Vagina (tissue), 2 donors: ENCODE measurements at regions not wholly inside any gene's neighbourhood (a gene's known extent, or its start where the extent isn't known, plus 50 kb on each side); places are given as distances from the start of the nearest gene placed in this dataset.

Source experiments
- DNase-seq, 2 donors: peaks; one replicate each; pipeline ENCODE4 v3.0.0-alpha.2; 2017; ENCODE audit errors: extremely low spot score in 2 of 2
- H3K27ac ChIP-seq: fragments of 200-600 bp; sonication (generic); one replicate; pipeline ENCODE4 v1.5.1; 2019
- H3K27me3 ChIP-seq: fragments of 200-600 bp; sonication (generic); one replicate; pipeline ENCODE4 v1.5.1; 2019
- H3K36me3 ChIP-seq, 2 donors: fragments of 200-600 bp; sonication (generic); one replicate each; pipeline ENCODE4 v1.5.1; 2017 to 2019
- H3K4me1 ChIP-seq: fragments of 200-600 bp; sonication (generic); one replicate; pipeline ENCODE4 v1.5.1; 2019
- H3K4me3 ChIP-seq, 2 donors: fragments of 200-600 bp; sonication (generic); 1 replicate in 1 of 2; 2 replicates in 1 of 2; pipeline ENCODE4 v1.5.1; 2016 to 2019
- H3K9me3 ChIP-seq: fragments of 200-600 bp; sonication (generic); one replicate; pipeline ENCODE4 v1.5.1; 2019
- POLR2A ChIP-seq, 2 donors: fragments of 450-650 bp; IDR thresholded peaks; one replicate each; pipeline ENCODE4 v1.6.1; 2017; ENCODE audit warnings: antibody characterized with exemption in 2 of 2, mild to moderate bottlenecking in 2 of 2, moderate library complexity in 2 of 2
- POLR2AphosphoS5 ChIP-seq, 2 donors: sonication (generic); formaldehyde crosslinking; IDR thresholded peaks; one replicate each; pipeline ENCODE4 v1.9.0; 2017; ENCODE audit warnings: antibody characterized with exemption in 2 of 2, mild to moderate bottlenecking in 2 of 2, low read depth in 1 of 2; ENCODE audit not compliant: insufficient read depth in 1 of 2
- intact Hi-C: fragments of 100-400 bp; cut with DNase I; formaldehyde crosslinking; loops from one replicate; pipeline ENCODE4 v1.15.1; 2023
- TF ChIP-seq, protein P1 (sequence below), 3 experiments: fragments of 450-650 bp in 2 of 3; fragments of 200-600 bp in 1 of 3; sonication (generic) in 1 of 3; IDR thresholded peaks; one replicate each; pipeline ENCODE4 v1.5.1; 2017 to 2019; ENCODE audit warnings: antibody characterized with exemption in 3 of 3, mild to moderate bottlenecking in 2 of 3, moderate library complexity in 2 of 3

DNA sequence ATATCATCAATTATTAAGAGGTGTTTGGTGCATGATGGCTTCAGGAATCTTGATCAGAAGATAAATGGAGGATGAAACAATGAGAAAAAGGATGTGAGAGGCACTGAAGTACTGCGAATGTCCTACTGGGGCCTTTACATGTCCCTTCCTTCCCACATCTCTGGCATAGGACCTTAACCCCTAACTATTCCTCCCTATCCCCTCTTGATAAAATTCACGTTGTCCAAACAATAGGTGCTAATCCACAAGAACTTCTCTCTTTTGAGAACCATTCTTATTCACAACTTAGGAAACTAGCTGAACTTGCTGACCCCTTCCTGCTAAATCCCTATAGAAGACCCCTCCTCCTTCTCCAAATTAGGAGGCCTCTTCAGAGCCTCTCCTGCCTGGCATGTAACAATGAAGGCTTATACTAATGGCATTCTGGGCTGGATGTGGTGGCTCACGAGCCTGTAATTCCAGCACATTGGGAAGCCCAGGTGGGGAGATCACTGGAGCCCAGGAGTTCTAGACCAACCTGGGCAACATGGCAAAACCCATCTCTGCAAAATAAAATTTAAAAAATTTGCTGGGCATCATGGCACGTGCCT lies 276.5 kb upstream of the SMARCA2 start:
- no peaks in the 10 kb centered on the region for H3K9me3 ChIP-seq
- no peaks in the 10 kb centered on the region for H3K36me3 ChIP-seq
- no peak overlapping the region for H3K4me3 ChIP-seq
- no peak for DNase-seq
- intact Hi-C loops, result no loop called here
- TF ChIP-seq POLR2A (IDR thresholded peaks at IDR 0.05) (no peak), POLR2AphosphoS5 (IDR thresholded peaks at IDR 0.05; ENCODE audit: insufficient read depth in 1 of 2, low read depth in 1 of 2) (no peak)
- TF ChIP-seq, protein P1, sequence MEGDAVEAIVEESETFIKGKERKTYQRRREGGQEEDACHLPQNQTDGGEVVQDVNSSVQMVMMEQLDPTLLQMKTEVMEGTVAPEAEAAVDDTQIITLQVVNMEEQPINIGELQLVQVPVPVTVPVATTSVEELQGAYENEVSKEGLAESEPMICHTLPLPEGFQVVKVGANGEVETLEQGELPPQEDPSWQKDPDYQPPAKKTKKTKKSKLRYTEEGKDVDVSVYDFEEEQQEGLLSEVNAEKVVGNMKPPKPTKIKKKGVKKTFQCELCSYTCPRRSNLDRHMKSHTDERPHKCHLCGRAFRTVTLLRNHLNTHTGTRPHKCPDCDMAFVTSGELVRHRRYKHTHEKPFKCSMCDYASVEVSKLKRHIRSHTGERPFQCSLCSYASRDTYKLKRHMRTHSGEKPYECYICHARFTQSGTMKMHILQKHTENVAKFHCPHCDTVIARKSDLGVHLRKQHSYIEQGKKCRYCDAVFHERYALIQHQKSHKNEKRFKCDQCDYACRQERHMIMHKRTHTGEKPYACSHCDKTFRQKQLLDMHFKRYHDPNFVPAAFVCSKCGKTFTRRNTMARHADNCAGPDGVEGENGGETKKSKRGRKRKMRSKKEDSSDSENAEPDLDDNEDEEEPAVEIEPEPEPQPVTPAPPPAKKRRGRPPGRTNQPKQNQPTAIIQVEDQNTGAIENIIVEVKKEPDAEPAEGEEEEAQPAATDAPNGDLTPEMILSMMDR (IDR thresholded peaks at IDR 0.05), result no peak
- no peaks in the 10 kb centered on the region for H3K4me1 ChIP-seq
- H3K27ac ChIP-seq, result no peak overlapping the region
- no peaks in the 10 kb centered on the region for H3K27me3 ChIP-seq

DNA sequence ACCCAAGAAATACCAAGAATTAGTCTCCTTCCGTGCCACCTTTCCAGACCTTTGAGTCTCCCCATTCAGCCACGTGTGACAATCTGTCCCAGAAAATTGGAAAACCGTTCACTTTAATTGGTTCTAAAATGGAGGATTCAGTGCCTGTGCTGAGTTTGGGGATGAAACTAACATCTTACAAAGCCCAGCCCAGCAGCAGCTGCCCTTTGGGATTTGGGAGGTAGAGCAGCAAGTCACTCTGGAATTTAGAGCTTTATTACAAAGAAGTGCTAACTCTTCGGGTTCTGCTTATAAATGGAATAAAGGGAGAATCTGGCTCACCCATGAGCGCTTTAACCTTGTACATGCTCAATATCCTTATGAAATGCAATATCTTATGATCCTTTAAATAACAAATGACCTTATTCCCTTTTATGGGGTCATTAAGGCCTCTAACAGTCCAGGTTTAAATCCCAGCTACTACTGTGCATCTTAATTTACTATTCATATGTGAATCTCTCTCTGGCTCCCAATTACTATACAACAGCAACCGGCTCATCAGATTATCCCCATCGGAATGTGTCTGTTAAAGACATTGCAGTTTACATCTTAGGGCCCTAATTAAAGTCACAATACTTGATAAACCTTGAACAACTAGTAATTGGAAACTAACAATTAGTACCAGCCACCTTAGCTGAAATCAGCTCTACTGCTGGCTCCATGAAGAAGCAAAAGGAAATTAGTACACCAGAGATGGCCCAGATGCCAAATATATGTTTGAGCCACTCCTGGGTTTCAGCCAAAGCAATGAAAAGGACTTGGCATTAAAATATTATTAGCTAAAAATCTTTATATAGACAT lies 271.8 kb upstream of the SMARCA2 start:
- TF ChIP-seq POLR2A (IDR thresholded peaks at IDR 0.05), result no peak
- TF ChIP-seq, protein P1 (IDR thresholded peaks at IDR 0.05), result no peak
- no peak for TF ChIP-seq POLR2AphosphoS5 (IDR thresholded peaks at IDR 0.05; ENCODE audit: insufficient read depth in 1 of 2, low read depth in 1 of 2)
- Histone ChIP-seq H3K9me3 (no peaks in the 10 kb centered on the region), H3K4me1 (no peaks in the 10 kb centered on the region), H3K27me3 (no peaks in the 10 kb centered on the region), H3K36me3 (no peaks in the 10 kb centered on the region), H3K27ac (no peak overlapping the region), H3K4me3 (no peak overlapping the region)
- intact Hi-C loops, result no loop called here
- DNase-seq, result no peak

DNA sequence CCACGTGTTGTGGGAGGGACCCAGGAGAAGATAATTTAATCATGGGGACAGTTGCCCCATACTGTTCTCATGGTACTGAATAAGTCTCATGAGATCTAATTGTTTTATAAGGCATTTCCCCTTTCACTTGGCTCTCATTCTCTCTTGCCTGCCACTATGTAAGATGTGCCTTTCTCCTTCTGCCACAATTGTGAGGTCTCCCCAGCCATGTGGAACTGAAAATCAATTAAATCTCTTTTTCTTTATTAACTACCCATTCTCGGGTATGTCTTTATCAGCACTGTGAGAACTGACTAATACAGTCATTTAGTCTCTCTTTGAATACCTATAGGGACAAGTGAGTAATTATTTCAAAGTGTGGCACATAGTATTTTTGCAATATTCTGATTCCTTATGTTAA lies 269.2 kb upstream of the SMARCA2 start:
- TF ChIP-seq, protein P1 (IDR thresholded peaks at IDR 0.05), result no peak
- TF ChIP-seq POLR2A (IDR thresholded peaks at IDR 0.05) (no peak), POLR2AphosphoS5 (IDR thresholded peaks at IDR 0.05; ENCODE audit: insufficient read depth in 1 of 2, low read depth in 1 of 2) (no peak)
- intact Hi-C loops, result no loop called here
- Histone ChIP-seq H3K4me3 (no peak overlapping the region), H3K36me3 (no peaks in the 10 kb centered on the region), H3K4me1 (no peaks in the 10 kb centered on the region), H3K9me3 (no peaks in the 10 kb centered on the region), H3K27me3 (no peaks in the 10 kb centered on the region), H3K27ac (no peak overlapping the region)
- no peak for DNase-seq

GRCh38 chr9:1747417-1747967 lies 267.7 kb upstream of the SMARCA2 start:
- no peak for TF ChIP-seq POLR2AphosphoS5 (IDR thresholded peaks at IDR 0.05; ENCODE audit: insufficient read depth in 1 of 2, low read depth in 1 of 2)
- TF ChIP-seq, protein P1 (IDR thresholded peaks at IDR 0.05), result no peak
- Histone ChIP-seq H3K9me3 (no peaks in the 10 kb centered on the region), H3K4me3 (no peak overlapping the region), H3K36me3 (no peaks in the 10 kb centered on the region), H3K4me1 (no peaks in the 10 kb centered on the region), H3K27ac (no peak overlapping the region), H3K27me3 (no peaks in the 10 kb centered on the region)
- intact Hi-C loops, result no loop called here
- no peak for DNase-seq

DNA sequence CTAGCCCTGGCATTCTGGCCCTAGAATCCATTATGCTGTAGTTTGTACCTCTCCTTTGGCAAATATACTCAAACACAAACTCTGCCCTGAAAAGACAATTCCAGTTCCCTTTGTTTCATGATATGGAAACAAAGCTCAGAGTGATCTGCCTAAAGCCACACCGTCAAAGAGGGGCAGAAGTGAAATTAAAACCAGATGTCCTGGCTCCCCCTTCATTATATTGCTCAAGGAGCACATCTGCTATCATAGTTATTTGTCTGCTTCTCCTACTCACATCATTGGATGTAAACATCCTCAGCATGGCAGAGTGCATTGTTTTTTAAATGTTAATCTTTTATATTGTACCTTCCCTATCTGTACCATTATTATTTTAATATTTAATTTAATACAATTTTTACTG lies 266.7 kb upstream of the SMARCA2 start:
- no peak overlapping the region for H3K27ac ChIP-seq
- intact Hi-C loops, result no loop called here
- H3K4me3 ChIP-seq, result no peak overlapping the region
- H3K36me3 ChIP-seq, result no peaks in the 10 kb centered on the region
- no peaks in the 10 kb centered on the region for H3K27me3 ChIP-seq
- no peaks in the 10 kb centered on the region for H3K9me3 ChIP-seq
- DNase-seq, result no peak
- TF ChIP-seq POLR2AphosphoS5 (IDR thresholded peaks at IDR 0.05; ENCODE audit: insufficient read depth in 1 of 2, low read depth in 1 of 2) (no peak), POLR2A (IDR thresholded peaks at IDR 0.05) (no peak)
- TF ChIP-seq, protein P1 (IDR thresholded peaks at IDR 0.05), result no peak
- H3K4me1 ChIP-seq, result no peaks in the 10 kb centered on the region
